ENCODE measurements at regions not wholly inside any gene's neighbourhood (a gene's known extent, or its start where the extent isn't known, plus 50 kb on each side); places are given as distances from the start of the nearest gene placed in this dataset.

DNA sequence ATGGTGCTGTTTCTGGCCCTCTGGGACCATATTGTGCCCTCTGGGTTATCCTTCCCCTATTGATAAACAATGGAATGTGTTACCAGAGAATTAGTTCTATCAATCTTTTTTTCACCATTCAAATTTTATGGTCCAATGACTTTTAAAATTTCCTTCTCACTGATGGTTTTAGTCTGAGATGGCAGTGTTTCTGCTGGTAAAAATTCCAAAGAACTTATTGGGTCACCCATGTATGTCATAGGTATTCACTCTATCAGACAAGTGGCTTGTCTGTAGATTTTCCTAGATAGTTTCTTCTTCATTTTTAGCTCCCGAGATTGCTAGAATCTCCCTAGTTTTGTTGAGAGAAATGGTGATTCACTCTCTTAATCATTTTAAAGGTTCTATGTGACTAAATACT, 357.2 kb upstream of the RGS17 start:
- no peak overlapping the region for H3K27ac ChIP-seq (ENCODE audit: insufficient read depth, low read length)
- H3K4me3 ChIP-seq (replicated peaks in 1 of 4; ENCODE audit: control extremely low read depth in 1 of 4, insufficient read depth in 1 of 4, low read depth in 3 of 4, low read length in 4 of 4) = no peak overlapping the region
- no peak for TF ChIP-seq EZH2 (IDR thresholded peaks at IDR 0.05; ENCODE audit: low read length, missing control alignments)
- TF ChIP-seq, protein P1, sequence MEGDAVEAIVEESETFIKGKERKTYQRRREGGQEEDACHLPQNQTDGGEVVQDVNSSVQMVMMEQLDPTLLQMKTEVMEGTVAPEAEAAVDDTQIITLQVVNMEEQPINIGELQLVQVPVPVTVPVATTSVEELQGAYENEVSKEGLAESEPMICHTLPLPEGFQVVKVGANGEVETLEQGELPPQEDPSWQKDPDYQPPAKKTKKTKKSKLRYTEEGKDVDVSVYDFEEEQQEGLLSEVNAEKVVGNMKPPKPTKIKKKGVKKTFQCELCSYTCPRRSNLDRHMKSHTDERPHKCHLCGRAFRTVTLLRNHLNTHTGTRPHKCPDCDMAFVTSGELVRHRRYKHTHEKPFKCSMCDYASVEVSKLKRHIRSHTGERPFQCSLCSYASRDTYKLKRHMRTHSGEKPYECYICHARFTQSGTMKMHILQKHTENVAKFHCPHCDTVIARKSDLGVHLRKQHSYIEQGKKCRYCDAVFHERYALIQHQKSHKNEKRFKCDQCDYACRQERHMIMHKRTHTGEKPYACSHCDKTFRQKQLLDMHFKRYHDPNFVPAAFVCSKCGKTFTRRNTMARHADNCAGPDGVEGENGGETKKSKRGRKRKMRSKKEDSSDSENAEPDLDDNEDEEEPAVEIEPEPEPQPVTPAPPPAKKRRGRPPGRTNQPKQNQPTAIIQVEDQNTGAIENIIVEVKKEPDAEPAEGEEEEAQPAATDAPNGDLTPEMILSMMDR (conservative IDR thresholded peaks at IDR 0.05 in 1 of 2, IDR thresholded peaks at IDR 0.05 in 1 of 2; ENCODE audit: low read depth in 1 of 2, low read length in 2 of 2) = no peak
- DNase-seq (ENCODE audit: low read depth in 2 of 2) = no peak
- no peaks in the 10 kb centered on the region for H3K79me2 ChIP-seq (ENCODE audit: control insufficient read depth, insufficient read depth, low read length)
- H3K9ac ChIP-seq (ENCODE audit: insufficient read depth, low read length) = no peak overlapping the region
- no peaks in the 10 kb centered on the region for H4K20me1 ChIP-seq (ENCODE audit: control insufficient read depth, extremely low read depth, insufficient read depth, low read length)
- H3K4me2 ChIP-seq (ENCODE audit: extremely low read depth, insufficient read depth, low read length) = no peak overlapping the region
- H3K9me3 ChIP-seq (ENCODE audit: control insufficient read depth, insufficient read depth, low read depth, low read length) = no peaks in the 10 kb centered on the region
- no peak overlapping the region for H2AFZ ChIP-seq (ENCODE audit: low read length)
- H3K27me3 ChIP-seq (ENCODE audit: control insufficient read depth, insufficient read depth, low read length) = no peaks in the 10 kb centered on the region
- no peaks in the 10 kb centered on the region for H3K36me3 ChIP-seq (ENCODE audit: control insufficient read depth, insufficient read depth, low read length)
- H3K4me1 ChIP-seq (ENCODE audit: control insufficient read depth, extremely low read depth, insufficient read depth, low read length) = no peaks in the 10 kb centered on the region

DNA sequence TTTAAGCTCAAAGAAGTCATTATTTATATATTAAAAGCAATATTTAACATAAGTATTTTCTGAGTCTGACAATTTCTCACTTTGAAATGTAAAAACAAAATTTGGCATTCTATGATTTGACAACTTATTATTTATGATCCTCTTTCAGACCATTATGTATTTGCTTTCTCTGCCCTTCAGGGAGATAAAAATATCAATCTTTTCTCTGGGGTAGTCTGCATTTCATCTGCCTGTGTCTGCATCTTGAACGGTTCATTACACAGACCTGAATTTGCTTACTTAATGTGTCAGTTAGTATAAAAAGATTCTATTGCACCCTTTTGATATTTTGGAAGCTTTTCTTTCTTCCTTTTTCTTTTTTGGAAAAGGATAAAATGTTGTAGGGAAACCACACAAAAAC, 354.0 kb upstream of the RGS17 start:
- Histone ChIP-seq H3K79me2 (ENCODE audit: control insufficient read depth, insufficient read depth, low read length) (no peaks in the 10 kb centered on the region), H3K27ac (ENCODE audit: insufficient read depth, low read length) (no peak overlapping the region), H3K4me3 (replicated peaks in 1 of 4; ENCODE audit: control extremely low read depth in 1 of 4, insufficient read depth in 1 of 4, low read depth in 3 of 4, low read length in 4 of 4) (no peak overlapping the region), H4K20me1 (ENCODE audit: control insufficient read depth, extremely low read depth, insufficient read depth, low read length) (no peaks in the 10 kb centered on the region), H3K4me2 (ENCODE audit: extremely low read depth, insufficient read depth, low read length) (no peak overlapping the region), H3K9ac (ENCODE audit: insufficient read depth, low read length) (no peak overlapping the region), H3K36me3 (ENCODE audit: control insufficient read depth, insufficient read depth, low read length) (no peaks in the 10 kb centered on the region), H3K9me3 (ENCODE audit: control insufficient read depth, insufficient read depth, low read depth, low read length) (no peaks in the 10 kb centered on the region), H3K27me3 (ENCODE audit: control insufficient read depth, insufficient read depth, low read length) (no peaks in the 10 kb centered on the region), H3K4me1 (ENCODE audit: control insufficient read depth, extremely low read depth, insufficient read depth, low read length) (no peaks in the 10 kb centered on the region), H2AFZ (ENCODE audit: low read length) (no peak overlapping the region)
- DNase-seq (ENCODE audit: low read depth in 2 of 2) = no peak
- TF ChIP-seq EZH2 (IDR thresholded peaks at IDR 0.05; ENCODE audit: low read length, missing control alignments) = no peak
- TF ChIP-seq, protein P1 (conservative IDR thresholded peaks at IDR 0.05 in 1 of 2, IDR thresholded peaks at IDR 0.05 in 1 of 2; ENCODE audit: low read depth in 1 of 2, low read length in 2 of 2) = no peak

DNA sequence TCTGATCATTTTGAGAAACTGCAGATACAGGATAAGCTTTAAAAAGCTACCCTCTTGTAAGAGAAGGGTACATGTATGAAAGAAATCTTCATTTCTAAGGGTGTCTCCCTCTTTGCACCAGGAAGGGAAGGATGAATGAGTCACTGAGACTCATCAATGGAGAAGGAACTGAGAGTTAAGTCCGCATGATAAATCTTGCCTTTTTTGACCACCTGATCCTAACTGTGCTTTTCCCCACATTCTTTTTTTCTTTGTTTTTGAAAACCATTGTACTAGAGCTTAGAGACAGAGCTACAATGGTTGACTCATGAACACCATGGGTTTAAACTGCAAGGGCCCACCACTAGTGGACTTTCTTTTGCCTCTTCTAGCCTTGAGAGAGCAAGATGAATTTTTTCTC, 353.0 kb upstream of the RGS17 start:
- Histone ChIP-seq H3K79me2 (ENCODE audit: control insufficient read depth, insufficient read depth, low read length) (no peaks in the 10 kb centered on the region), H2AFZ (ENCODE audit: low read length) (no peak overlapping the region), H3K4me1 (ENCODE audit: control insufficient read depth, extremely low read depth, insufficient read depth, low read length) (no peaks in the 10 kb centered on the region), H3K9me3 (ENCODE audit: control insufficient read depth, insufficient read depth, low read depth, low read length) (no peaks in the 10 kb centered on the region), H3K27me3 (ENCODE audit: control insufficient read depth, insufficient read depth, low read length) (no peaks in the 10 kb centered on the region), H3K4me2 (ENCODE audit: extremely low read depth, insufficient read depth, low read length) (no peak overlapping the region), H3K4me3 (replicated peaks in 1 of 4; ENCODE audit: control extremely low read depth in 1 of 4, insufficient read depth in 1 of 4, low read depth in 3 of 4, low read length in 4 of 4) (no peak overlapping the region), H3K36me3 (ENCODE audit: control insufficient read depth, insufficient read depth, low read length) (no peaks in the 10 kb centered on the region), H4K20me1 (ENCODE audit: control insufficient read depth, extremely low read depth, insufficient read depth, low read length) (no peaks in the 10 kb centered on the region), H3K27ac (ENCODE audit: insufficient read depth, low read length) (no peak overlapping the region), H3K9ac (ENCODE audit: insufficient read depth, low read length) (no peak overlapping the region)
- TF ChIP-seq EZH2 (IDR thresholded peaks at IDR 0.05; ENCODE audit: low read length, missing control alignments) = no peak
- TF ChIP-seq, protein P1 (conservative IDR thresholded peaks at IDR 0.05 in 1 of 2, IDR thresholded peaks at IDR 0.05 in 1 of 2; ENCODE audit: low read depth in 1 of 2, low read length in 2 of 2) = no peak
- no peak for DNase-seq (ENCODE audit: low read depth in 2 of 2)

Measured in fibroblast of lung (primary cell).